IPS-20b (cell line): ENCODE measurements at regions not wholly inside any gene's neighbourhood (a gene's known extent, or its start where the extent isn't known, plus 50 kb on each side); places are given as distances from the start of the nearest gene placed in this dataset.
"Not testable (repeated sequence)": the region's sequence is repeated elsewhere in the genome, so short reads cannot be mapped to it uniquely, and the experiment has no call there.

Source experiments
- H3K27ac ChIP-seq: one replicate; pipeline ENCODE4 v1.5.1; 2013; ENCODE audit warnings: low read length
- H3K27me3 ChIP-seq: 2 replicates; pipeline ENCODE4 v1.6.1; 2013; ENCODE audit warnings: mild to moderate bottlenecking, low read length, inconsistent platforms; ENCODE audit not compliant: insufficient read depth
- H3K36me3 ChIP-seq: 2 replicates; pipeline ENCODE4 v1.6.1; 2013; ENCODE audit warnings: low read depth, mild to moderate bottlenecking, inconsistent platforms, low read length, moderate library complexity; ENCODE audit not compliant: insufficient read depth
- H3K4me1 ChIP-seq: 2 replicates; pipeline ENCODE4 v1.6.1; 2013; ENCODE audit warnings: mild to moderate bottlenecking, control low read depth, inconsistent platforms, low read length, moderate library complexity; ENCODE audit not compliant: insufficient read depth
- H3K4me3 ChIP-seq: 2 replicates; pipeline ENCODE4 v1.5.1; 2013; ENCODE audit warnings: mild to moderate bottlenecking, low read length, inconsistent platforms
- H3K9ac ChIP-seq: 2 replicates; pipeline ENCODE4 v1.6.1; 2013; ENCODE audit warnings: low read depth, mild to moderate bottlenecking, inconsistent platforms, low read length, moderate library complexity
- H3K9me3 ChIP-seq: 2 replicates; pipeline ENCODE4 v1.6.1; 2013; ENCODE audit warnings: mild to moderate bottlenecking, low read depth, low read length, inconsistent platforms; ENCODE audit not compliant: insufficient read depth

GRCh38 chr16:22699356-22699755, 114.6 kb upstream of the HS3ST2 start:
- no peak overlapping the region for H3K27ac ChIP-seq
- H3K9me3 ChIP-seq: no peaks in the 10 kb centered on the region
- H3K27me3 ChIP-seq: no peaks in the 10 kb centered on the region
- no peaks in the 10 kb centered on the region for H3K4me1 ChIP-seq
- no peaks in the 10 kb centered on the region for H3K36me3 ChIP-seq
- no peak overlapping the region for H3K4me3 ChIP-seq
- no peak overlapping the region for H3K9ac ChIP-seq

GRCh38 chr16:22705799-22706198, 108.2 kb upstream of the HS3ST2 start:
- Histone ChIP-seq H3K27ac (no peak overlapping the region), H3K9me3 (no peaks in the 10 kb centered on the region), H3K36me3 (no peaks in the 10 kb centered on the region), H3K9ac (no peak overlapping the region), H3K27me3 (no peaks in the 10 kb centered on the region), H3K4me1 (no peaks in the 10 kb centered on the region), H3K4me3 (no peak overlapping the region)

GRCh38 chr16:22710326-22710725, 103.6 kb upstream of the HS3ST2 start:
- H3K9me3 ChIP-seq: 0 out of 2 replicates have a peak, but pooled peaks cover 8% of the 10 kb centered on the region
- no peak overlapping the region for H3K4me3 ChIP-seq
- no peaks in the 10 kb centered on the region for H3K27me3 ChIP-seq
- no peak overlapping the region for H3K9ac ChIP-seq
- no peaks in the 10 kb centered on the region for H3K4me1 ChIP-seq
- H3K27ac ChIP-seq: no peak overlapping the region
- no peaks in the 10 kb centered on the region for H3K36me3 ChIP-seq

GRCh38 chr16:22711847-22712246, 102.1 kb upstream of the HS3ST2 start:
- Histone ChIP-seq H3K9me3 (0 out of 2 replicates have a peak, but pooled peaks cover 8% of the 10 kb centered on the region), H3K9ac (no peak overlapping the region), H3K27me3 (no peaks in the 10 kb centered on the region), H3K36me3 (no peaks in the 10 kb centered on the region), H3K4me3 (no peak overlapping the region), H3K4me1 (no peaks in the 10 kb centered on the region), H3K27ac (no peak overlapping the region)

- Histone ChIP-seq H3K4me3 (no peak overlapping the region), H3K27me3 (no peaks in the 10 kb centered on the region), H3K27ac (no peak overlapping the region)
Observed at GRCh38 chr16:22712471-22712870, 101.5 kb upstream of the HS3ST2 start.

GRCh38 chr16:22718598-22718997, 95.4 kb upstream of the HS3ST2 start:
- H3K36me3 ChIP-seq, H3K9me3 ChIP-seq, H3K27me3 ChIP-seq, H3K4me3 ChIP-seq, H3K9ac ChIP-seq, H3K27ac ChIP-seq, H3K4me1 ChIP-seq: not testable (repeated sequence)

More at GRCh38 chr16:22712471-22712870, 101.5 kb upstream of the HS3ST2 start:
- Histone ChIP-seq H3K9ac (no peak overlapping the region), H3K4me1 (no peaks in the 10 kb centered on the region), H3K36me3 (no peaks in the 10 kb centered on the region), H3K9me3 (0 out of 2 replicates have a peak, but pooled peaks cover 8% of the 10 kb centered on the region)

- H3K27ac ChIP-seq: no peak overlapping the region
- H3K9ac ChIP-seq: no peak overlapping the region
- H3K4me1 ChIP-seq: no peaks in the 10 kb centered on the region
- no peak overlapping the region for H3K4me3 ChIP-seq
- H3K27me3 ChIP-seq: no peaks in the 10 kb centered on the region
- H3K9me3 ChIP-seq: no peaks in the 10 kb centered on the region
- no peaks in the 10 kb centered on the region for H3K36me3 ChIP-seq
Observed at GRCh38 chr16:22719945-22720344, 94.0 kb upstream of the HS3ST2 start.

GRCh38 chr16:22721511-22722100, 92.4 kb upstream of the HS3ST2 start:
- H3K9ac ChIP-seq: no peak overlapping the region
- no peak overlapping the region for H3K27ac ChIP-seq
- H3K27me3 ChIP-seq: no peaks in the 10 kb centered on the region
- H3K9me3 ChIP-seq: no peaks in the 10 kb centered on the region
- H3K4me1 ChIP-seq: no peaks in the 10 kb centered on the region
- H3K36me3 ChIP-seq: no peaks in the 10 kb centered on the region
- no peak overlapping the region for H3K4me3 ChIP-seq

GRCh38 chr16:22722551-22723541, 91.1 kb upstream of the HS3ST2 start:
- not testable (repeated sequence) for H3K27ac ChIP-seq, H3K4me1 ChIP-seq, H3K4me3 ChIP-seq, H3K9ac ChIP-seq, H3K27me3 ChIP-seq, H3K36me3 ChIP-seq, H3K9me3 ChIP-seq

- no peaks in the 10 kb centered on the region for H3K4me1 ChIP-seq
- H3K4me3 ChIP-seq: no peak overlapping the region
- no peak overlapping the region for H3K9ac ChIP-seq
- H3K36me3 ChIP-seq: no peaks in the 10 kb centered on the region
- H3K27me3 ChIP-seq: no peaks in the 10 kb centered on the region
- no peak overlapping the region for H3K27ac ChIP-seq
- H3K9me3 ChIP-seq: no peaks in the 10 kb centered on the region
Observed at GRCh38 chr16:22726868-22727267, 87.1 kb upstream of the HS3ST2 start.

GRCh38 chr16:22727285-22728166, 86.4 kb upstream of the HS3ST2 start:
- Histone ChIP-seq H3K27ac (no peak overlapping the region), H3K9me3 (no peaks in the 10 kb centered on the region), H3K4me3 (no peak overlapping the region), H3K9ac (no peak overlapping the region), H3K4me1 (no peaks in the 10 kb centered on the region), H3K27me3 (no peaks in the 10 kb centered on the region), H3K36me3 (no peaks in the 10 kb centered on the region)
